SK-N-SH (cell line): ENCODE measurements at regions not wholly inside any gene's neighbourhood (a gene's known extent, or its start where the extent isn't known, plus 50 kb on each side); places are given as distances from the start of the nearest gene placed in this dataset.

Experiments used
- CTCF ChIP-seq: fragments of 200-600 bp; sonication (generic); IDR thresholded peaks from 2 replicates; pipeline ENCODE4 v1.6.1; 2017; ENCODE audit warnings: antibody characterized with exemption, mild to moderate bottlenecking, moderate library complexity
- EP300 ChIP-seq, 2 experiments: IDR thresholded peaks; 2 replicates each; pipeline versions ENCODE4 v1.4.0 to v1.6.1; 2012; ENCODE audit warnings: borderline replicate concordance in 1 of 2, low read depth in 1 of 2, low read length in 1 of 2
- MEF2A ChIP-seq: IDR thresholded peaks from 2 replicates; pipeline ENCODE4 v1.4.0; 2012; ENCODE audit warnings: low read depth, borderline replicate concordance
- POLR2AphosphoS5 ChIP-seq: IDR thresholded peaks from 2 replicates; pipeline ENCODE4 v1.6.1; 2012; ENCODE audit warnings: low read depth, low read length
- RAD21 ChIP-seq: IDR thresholded peaks from 2 replicates; pipeline ENCODE4 v1.6.1; 2012; ENCODE audit warnings: mild to moderate bottlenecking, low read length
- TAF1 ChIP-seq: IDR thresholded peaks from 2 replicates; pipeline ENCODE4 v1.6.1; 2012; ENCODE audit warnings: low read depth, mild to moderate bottlenecking, low read length, moderate library complexity, borderline replicate concordance
- TEAD4 ChIP-seq: IDR thresholded peaks from 2 replicates; pipeline ENCODE4 v1.4.0; 2012; ENCODE audit warnings: mild to moderate bottlenecking, borderline replicate concordance; ENCODE audit not compliant: insufficient read depth
- USF2 ChIP-seq: fragments of 150-350 bp; IDR thresholded peaks from 2 replicates; pipeline ENCODE4 v1.6.1; 2017; ENCODE audit warnings: antibody characterized with exemption, low read length, low read depth, borderline replicate concordance

GRCh38 chr14:38412654-38413053, 156.8 kb upstream of the CLEC14A start:
- no peak for TF ChIP-seq TAF1
- no peak for TF ChIP-seq MEF2A
- TF ChIP-seq CTCF: no peak
- no peak for TF ChIP-seq EP300 (IDR thresholded peaks at IDR 0.05; ENCODE audit: borderline replicate concordance in 1 of 2, low read depth in 1 of 2, low read length in 1 of 2)
- no peak for TF ChIP-seq POLR2AphosphoS5
- no peak for TF ChIP-seq RAD21
- no peak for TF ChIP-seq USF2
- no peak for TF ChIP-seq TEAD4
